ENCODE measurements at regions not wholly inside any gene's neighbourhood (a gene's known extent, or its start where the extent isn't known, plus 50 kb on each side); places are given as distances from the start of the nearest gene placed in this dataset.
"Not testable (repeated sequence)": the region's sequence is repeated elsewhere in the genome, so short reads cannot be mapped to it uniquely, and the experiment has no call there.

GRCh38 chrX:113699939-113700338 is 859.3 kb upstream of the AMOT start:
- no peak for DNase-seq

GRCh38 chrX:113675278-113675677 is 834.6 kb upstream of the AMOT start:
- no peak for DNase-seq

GRCh38 chrX:113651306-113651705 is 810.7 kb upstream of the AMOT start:
- DNase-seq, result no peak

GRCh38 chrX:113644426-113644825 is 803.8 kb upstream of the AMOT start:
- DNase-seq, result no peak

- DNase-seq, result no peak
These were observed 793.9 kb upstream of the AMOT start for GRCh38 chrX:113634565-113634964.

GRCh38 chrX:113629326-113629725 is 788.7 kb upstream of the AMOT start:
- no peak for DNase-seq

- DNase-seq, result no peak
These were observed 753.7 kb upstream of the AMOT start for GRCh38 chrX:113594123-113594841.

GRCh38 chrX:113586281-113586898 is 745.8 kb upstream of the AMOT start:
- no peak for DNase-seq

GRCh38 chrX:113580486-113580885 is 739.9 kb upstream of the AMOT start:
- DNase-seq, result no peak

GRCh38 chrX:113558576-113558975 is 717.9 kb upstream of the AMOT start:
- DNase-seq, result no peak

GRCh38 chrX:113551919-113552318 is 711.3 kb upstream of the AMOT start:
- DNase-seq, result no peak

GRCh38 chrX:113548308-113549015 is 707.8 kb upstream of the AMOT start:
- no peak for DNase-seq

GRCh38 chrX:113545040-113545439 is 704.4 kb upstream of the AMOT start:
- DNase-seq, result no peak

GRCh38 chrX:113539599-113540356 is 699.1 kb upstream of the AMOT start:
- no peak for DNase-seq

- DNase-seq, result no peak
These were observed 688.9 kb upstream of the AMOT start for GRCh38 chrX:113529426-113530013.

- no peak for DNase-seq
These were observed 682.2 kb upstream of the AMOT start for GRCh38 chrX:113522814-113523213.

GRCh38 chrX:113514906-113515305 is 674.3 kb upstream of the AMOT start:
- no peak for DNase-seq

- no peak for DNase-seq
These were observed 672.2 kb upstream of the AMOT start for GRCh38 chrX:113512700-113513395.

GRCh38 chrX:113510586-113510985 is 670.0 kb upstream of the AMOT start:
- no peak for DNase-seq

GRCh38 chrX:113492895-113493294 is 652.3 kb upstream of the AMOT start:
- no peak for DNase-seq

GRCh38 chrX:113473418-113473817 is 632.8 kb upstream of the AMOT start:
- DNase-seq, result no peak

GRCh38 chrX:113473015-113473414 is 632.4 kb upstream of the AMOT start:
- not testable (repeated sequence) for DNase-seq
